SK-N-SH (cell line): ENCODE measurements at regions not wholly inside any gene's neighbourhood (a gene's known extent, or its start where the extent isn't known, plus 50 kb on each side); places are given as distances from the start of the nearest gene placed in this dataset.
A peak's percentile ranks its signal among the peaks of the same experiment; 100 is the strongest.

Experiments used
- CTCF ChIA-PET: fragments of 300-600, 350-600 bp; formaldehyde crosslinking; extraction: SDS; loops from one replicate; lab custom pipeline; 2021; lab: Yijun Ruan, JAX
- POLR2A ChIA-PET: fragments of 350-600 bp; sonication (Branson Sonifier 250); formaldehyde crosslinking; extraction: SDS; loops from one replicate; lab custom pipeline; 2020; ENCODE audit warnings: antibody characterized with exemption, inconsistent platforms; lab: Yijun Ruan, JAX
- DNase-seq: peaks from one replicate; pipeline ENCODE4 v3.0.0; 2012
- H2AFZ ChIP-seq: fragments of 200-600 bp; sonication (generic); 2 replicates; pipeline ENCODE4 v1.8.1; 2016; ENCODE audit warnings: antibody characterized with exemption, mild to moderate bottlenecking, low read depth
- H3F3A ChIP-seq: fragments of 200-600 bp; sonication (generic); replicated peaks from 2 replicates; pipeline ENCODE3; 2016; ENCODE audit warnings: antibody characterized with exemption, mild to moderate bottlenecking; ENCODE audit not compliant: insufficient read depth
- H3K27ac ChIP-seq, 2 experiments: fragments of 200-500 bp in 1 of 2; fragments of 200-600 bp in 1 of 2; sonication (Bioruptor generic) in 1 of 2; sonication (generic), shearing (Covaris generic) in 1 of 2; 2 replicates each; pipeline versions ENCODE4 v1.5.1 to v1.6.1; 2014 to 2016; ENCODE audit warnings: low read depth in 2 of 2, inconsistent platforms in 1 of 2, low read length in 1 of 2, mild to moderate bottlenecking in 1 of 2, mixed read lengths in 1 of 2
- H3K27me3 ChIP-seq: fragments of 200-600 bp; sonication (generic), shearing (Covaris generic); 2 replicates; pipeline ENCODE4 v1.6.1; 2016; ENCODE audit warnings: mixed run types; ENCODE audit not compliant: insufficient read depth
- H3K36me3 ChIP-seq, 2 experiments: fragments of 200-500 bp in 1 of 2; fragments of 200-600 bp in 1 of 2; sonication (Bioruptor generic) in 1 of 2; sonication (generic) in 1 of 2; replicated peaks in 1 of 2; 2 replicates each; pipeline versions ENCODE3 to v1.5.1; 2014 to 2016; ENCODE audit warnings: low read length in 1 of 2, mild to moderate bottlenecking in 1 of 2; ENCODE audit not compliant: insufficient read depth in 2 of 2, control insufficient read depth in 1 of 2
- H3K4me1 ChIP-seq, 2 experiments: fragments of 200-500 bp in 1 of 2; fragments of 200-600 bp in 1 of 2; sonication (Bioruptor generic) in 1 of 2; sonication (generic), shearing (Covaris generic) in 1 of 2; 2 replicates each; pipeline versions ENCODE4 v1.5.1 to v1.6.1; 2014 to 2016; ENCODE audit warnings: low read depth in 1 of 2, low read length in 1 of 2, mixed run types in 1 of 2; ENCODE audit not compliant: insufficient read depth in 2 of 2, control insufficient read depth in 1 of 2
- H3K4me2 ChIP-seq: fragments of 200-600 bp; sonication (generic), shearing (Covaris generic); 2 replicates; pipeline ENCODE4 v1.6.1; 2017; ENCODE audit warnings: mixed run types
- H3K4me3 ChIP-seq, 2 experiments: fragments of 200-500 bp in 1 of 2; fragments of 200-600 bp in 1 of 2; sonication (Bioruptor generic) in 1 of 2; sonication (generic), shearing (Covaris generic) in 1 of 2; 2 replicates each; pipeline versions ENCODE4 v1.5.1 to v1.8.1; 2014 to 2016; ENCODE audit warnings: low read depth in 2 of 2, inconsistent platforms in 1 of 2, low read length in 1 of 2, mild to moderate bottlenecking in 1 of 2, mixed read lengths in 1 of 2, moderate library complexity in 1 of 2
- H3K79me2 ChIP-seq: fragments of 200-600 bp; sonication (generic); 2 replicates; pipeline ENCODE4 v1.8.1; 2017; ENCODE audit warnings: mild to moderate bottlenecking; ENCODE audit not compliant: insufficient read depth
- H3K9ac ChIP-seq: fragments of 200-600 bp; sonication (generic); 2 replicates; pipeline ENCODE4 v1.6.1; 2017; ENCODE audit warnings: mixed run types
- H3K9me2 ChIP-seq: fragments of 200-600 bp; sonication (generic); 2 replicates; pipeline ENCODE4 v1.6.1; 2017; ENCODE audit warnings: mixed run types
- H3K9me3 ChIP-seq: fragments of 200-600 bp; sonication (generic); 2 replicates; pipeline ENCODE4 v1.6.1; 2017; ENCODE audit warnings: mixed run types, mild to moderate bottlenecking, moderate library complexity
- H4K20me1 ChIP-seq: fragments of 200-600 bp; sonication (generic); 2 replicates; pipeline ENCODE4 v1.6.1; 2017; ENCODE audit warnings: mild to moderate bottlenecking, mixed run types; ENCODE audit not compliant: insufficient read depth
- ELF1 ChIP-seq: IDR thresholded peaks from 2 replicates; pipeline ENCODE4 v1.4.0; 2012
- EP300 ChIP-seq, 2 experiments: IDR thresholded peaks; 2 replicates each; pipeline versions ENCODE4 v1.4.0 to v1.6.1; 2012; ENCODE audit warnings: borderline replicate concordance in 1 of 2, low read depth in 1 of 2, low read length in 1 of 2
- FOXM1 ChIP-seq: IDR thresholded peaks from 2 replicates; pipeline ENCODE4 v1.4.0; 2012; ENCODE audit warnings: low read depth, mild to moderate bottlenecking
- IRF3 ChIP-seq: fragments of 150-350 bp; IDR thresholded peaks from 2 replicates; pipeline ENCODE4 v1.6.1; 2016; ENCODE audit warnings: mild to moderate bottlenecking, low read depth, low read length
- JUND ChIP-seq: IDR thresholded peaks from 2 replicates; pipeline ENCODE4 v1.4.0; 2012
- MEF2A ChIP-seq: IDR thresholded peaks from 2 replicates; pipeline ENCODE4 v1.4.0; 2012; ENCODE audit warnings: low read depth, borderline replicate concordance
- MXI1 ChIP-seq: IDR thresholded peaks from 2 replicates; pipeline ENCODE4 v1.6.1; 2012; ENCODE audit warnings: mild to moderate bottlenecking, low read depth, low read length, improper control_type of control experiment
- NFIC ChIP-seq: IDR thresholded peaks from 2 replicates; pipeline ENCODE4 v1.4.0; 2012; ENCODE audit warnings: borderline replicate concordance
- RAD21 ChIP-seq: IDR thresholded peaks from 2 replicates; pipeline ENCODE4 v1.6.1; 2012; ENCODE audit warnings: mild to moderate bottlenecking, low read length
- RCOR1 ChIP-seq: fragments of 150-350 bp; IDR thresholded peaks from 2 replicates; pipeline ENCODE4 v1.6.1; 2017; ENCODE audit warnings: antibody characterized with exemption, low read length
- RXRA ChIP-seq: IDR thresholded peaks from 2 replicates; pipeline ENCODE4 v1.4.0; 2012; ENCODE audit warnings: low read depth, mild to moderate bottlenecking, borderline replicate concordance
- SIN3A ChIP-seq: IDR thresholded peaks from 2 replicates; pipeline ENCODE4 v1.6.1; 2012; ENCODE audit warnings: low read depth, mild to moderate bottlenecking, low read length, moderate library complexity, borderline replicate concordance
- SMC3 ChIP-seq: IDR thresholded peaks from 2 replicates; pipeline ENCODE4 v1.6.1; 2012; ENCODE audit warnings: low read depth, low read length, improper control_type of control experiment
- TEAD4 ChIP-seq: IDR thresholded peaks from 2 replicates; pipeline ENCODE4 v1.4.0; 2012; ENCODE audit warnings: mild to moderate bottlenecking, borderline replicate concordance; ENCODE audit not compliant: insufficient read depth
- YY1 ChIP-seq: IDR thresholded peaks from 2 replicates; pipeline ENCODE4 v1.4.0; 2012; ENCODE audit warnings: low read depth, mild to moderate bottlenecking
- WGBS: methylation state at CpG from one replicate; pipeline ENCODE4 v1.1.6; 2017; ENCODE audit warnings: low lambda C conversion rate; 5-methylcytosine and 5-hydroxymethylcytosine counted together
- TF ChIP-seq, protein P1 (sequence below): fragments of 200-600 bp; sonication (generic); IDR thresholded peaks from 2 replicates; pipeline ENCODE4 v1.6.1; 2017; ENCODE audit warnings: antibody characterized with exemption, mild to moderate bottlenecking, moderate library complexity
- TF ChIP-seq, protein P2 (sequence below): IDR thresholded peaks from 2 replicates; pipeline ENCODE4 v1.4.0; 2012; ENCODE audit warnings: low read depth

DNA sequence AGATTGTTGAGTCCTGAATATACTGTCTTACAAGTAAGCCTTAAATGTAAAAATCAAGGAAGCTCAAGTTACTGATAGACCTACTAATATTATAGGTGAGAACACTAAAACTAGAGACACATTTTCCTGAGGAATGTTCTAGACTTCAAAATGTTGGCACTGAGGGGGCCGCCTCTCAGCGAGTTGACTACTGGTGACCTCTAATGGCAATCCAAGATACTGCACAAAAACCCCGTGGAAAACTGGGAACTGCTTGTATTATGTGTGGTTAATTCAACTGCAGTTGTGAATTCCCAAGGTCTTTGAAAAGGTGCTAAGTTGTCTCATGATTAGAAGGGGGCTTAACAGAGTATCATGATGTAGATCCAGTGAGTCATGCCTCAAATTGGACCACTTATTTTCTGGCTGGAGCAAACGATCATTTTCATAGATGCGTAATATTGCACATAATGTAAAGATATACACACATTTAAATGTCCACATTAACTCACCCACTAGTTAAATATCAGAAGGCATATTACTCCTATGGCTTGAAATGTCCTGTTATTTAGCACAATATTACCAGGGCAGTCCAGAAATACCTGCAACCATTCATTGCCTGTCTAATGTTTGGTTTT is 336.2 kb downstream of the FOXA2 start:
- Histone ChIP-seq H3K79me2 (no peaks in the 10 kb centered on the region), H4K20me1 (no peaks in the 10 kb centered on the region), H3K9me2 (no peaks in the 10 kb centered on the region), H2AFZ (no peak overlapping the region), H3K36me3 (no peaks in the 10 kb centered on the region), H3K27me3 (no peaks in the 10 kb centered on the region), H3F3A (no peaks in the 10 kb centered on the region), H3K9ac (no peak overlapping the region), H3K4me3 (no peak overlapping the region; a peak in 1 of 4 replicates), H3K4me1 (no peaks in the 10 kb centered on the region), H3K27ac (no peak overlapping the region), H3K9me3 (no peaks in the 10 kb centered on the region), H3K4me2 (no peak overlapping the region)
- DNase-seq: peak; percentile 27
- POLR2A ChIA-PET: no interaction called here
- WGBS: 9% methylated on average over 5 of the region's 5 CpGs
- TF ChIP-seq, protein P1, sequence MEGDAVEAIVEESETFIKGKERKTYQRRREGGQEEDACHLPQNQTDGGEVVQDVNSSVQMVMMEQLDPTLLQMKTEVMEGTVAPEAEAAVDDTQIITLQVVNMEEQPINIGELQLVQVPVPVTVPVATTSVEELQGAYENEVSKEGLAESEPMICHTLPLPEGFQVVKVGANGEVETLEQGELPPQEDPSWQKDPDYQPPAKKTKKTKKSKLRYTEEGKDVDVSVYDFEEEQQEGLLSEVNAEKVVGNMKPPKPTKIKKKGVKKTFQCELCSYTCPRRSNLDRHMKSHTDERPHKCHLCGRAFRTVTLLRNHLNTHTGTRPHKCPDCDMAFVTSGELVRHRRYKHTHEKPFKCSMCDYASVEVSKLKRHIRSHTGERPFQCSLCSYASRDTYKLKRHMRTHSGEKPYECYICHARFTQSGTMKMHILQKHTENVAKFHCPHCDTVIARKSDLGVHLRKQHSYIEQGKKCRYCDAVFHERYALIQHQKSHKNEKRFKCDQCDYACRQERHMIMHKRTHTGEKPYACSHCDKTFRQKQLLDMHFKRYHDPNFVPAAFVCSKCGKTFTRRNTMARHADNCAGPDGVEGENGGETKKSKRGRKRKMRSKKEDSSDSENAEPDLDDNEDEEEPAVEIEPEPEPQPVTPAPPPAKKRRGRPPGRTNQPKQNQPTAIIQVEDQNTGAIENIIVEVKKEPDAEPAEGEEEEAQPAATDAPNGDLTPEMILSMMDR: peak; percentile 67
- peak; percentile 27 for TF ChIP-seq SMC3
- TF ChIP-seq RAD21: peak; percentile 64
- no peak for TF ChIP-seq SIN3A
- CTCF ChIA-PET: interaction anchor here (0.7 kb wide), 1 partner anchor 46 kb away, joined by 4 read pairs; no protein-coding TSS in a partner anchor

GRCh38 chr20:22245139-22245538 is 339.2 kb downstream of the FOXA2 start:
- Histone ChIP-seq H3K9me2 (no peaks in the 10 kb centered on the region), H3K27ac (no peak overlapping the region), H3K36me3 (no peaks in the 10 kb centered on the region), H4K20me1 (no peaks in the 10 kb centered on the region), H3K4me2 (no peak overlapping the region), H3K79me2 (no peaks in the 10 kb centered on the region), H2AFZ (no peak overlapping the region), H3K9me3 (no peaks in the 10 kb centered on the region), H3K9ac (no peak overlapping the region), H3K4me1 (no peaks in the 10 kb centered on the region), H3F3A (no peaks in the 10 kb centered on the region), H3K27me3 (no peaks in the 10 kb centered on the region), H3K4me3 (no peak overlapping the region)
- no peak for DNase-seq
- 6% methylated on average over 3 of the region's 3 CpGs for WGBS
- TF ChIP-seq SIN3A (no peak), TEAD4 (no peak), IRF3 (no peak), MXI1 (no peak), FOXM1 (no peak), RCOR1 (no peak), RXRA (no peak), RAD21 (no peak), NFIC (no peak), JUND (no peak), MEF2A (no peak), ELF1 (no peak), EP300 (IDR thresholded peaks at IDR 0.05; ENCODE audit: borderline replicate concordance in 1 of 2, low read depth in 1 of 2, low read length in 1 of 2) (no peak), YY1 (no peak)
- TF ChIP-seq, protein P2, sequence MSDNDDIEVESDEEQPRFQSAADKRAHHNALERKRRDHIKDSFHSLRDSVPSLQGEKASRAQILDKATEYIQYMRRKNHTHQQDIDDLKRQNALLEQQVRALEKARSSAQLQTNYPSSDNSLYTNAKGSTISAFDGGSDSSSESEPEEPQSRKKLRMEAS: no peak
- CTCF ChIA-PET: interaction anchor here (0.6 kb wide), 1 partner anchor 1935 kb away, joined by 3 read pairs; no protein-coding TSS in a partner anchor
- POLR2A ChIA-PET: no interaction called here
